PC-9 (cell line): ENCODE measurements at regions not wholly inside any gene's neighbourhood (a gene's known extent, or its start where the extent isn't known, plus 50 kb on each side); places are given as distances from the start of the nearest gene placed in this dataset.
"Not testable (repeated sequence)": the region's sequence is repeated elsewhere in the genome, so short reads cannot be mapped to it uniquely, and the experiment has no call there.

Source experiments
- EZH2 ChIP-seq: fragments of 200-600 bp; sonication (generic); IDR thresholded peaks from 2 replicates; pipeline ENCODE4 v1.8.0; 2017; ENCODE audit warnings: antibody characterized with exemption, low read depth
- TF ChIP-seq, protein P1 (sequence below): fragments of 200-600 bp; sonication (generic); conservative IDR thresholded peaks from 2 replicates; pipeline ENCODE4 v1.6.1; 2017; ENCODE audit warnings: mixed run types, antibody characterized with exemption, mild to moderate bottlenecking, moderate library complexity

DNA sequence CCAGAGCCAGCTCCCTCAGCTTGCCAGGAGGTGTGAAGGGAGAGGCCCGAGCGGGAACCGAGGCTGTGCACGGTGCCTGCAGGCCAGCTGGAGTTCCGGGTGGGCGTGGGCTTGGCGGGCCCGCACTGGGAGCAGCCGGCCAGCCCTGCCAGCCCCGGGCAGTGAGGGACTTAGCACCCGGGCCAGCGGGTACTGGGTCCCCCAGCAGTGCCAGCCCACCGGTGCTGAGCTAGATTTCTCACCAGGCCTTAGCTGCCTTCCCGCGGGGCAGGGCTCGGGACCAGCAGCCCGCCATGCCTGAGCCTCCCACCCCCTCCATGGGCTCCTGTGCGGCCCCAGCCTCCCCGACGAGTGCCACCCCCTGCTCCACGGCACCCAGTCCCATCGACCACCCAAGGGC lies 373.1 kb upstream of the TMTC1 start:
- TF ChIP-seq EZH2 = not testable (repeated sequence)
- TF ChIP-seq, protein P1, sequence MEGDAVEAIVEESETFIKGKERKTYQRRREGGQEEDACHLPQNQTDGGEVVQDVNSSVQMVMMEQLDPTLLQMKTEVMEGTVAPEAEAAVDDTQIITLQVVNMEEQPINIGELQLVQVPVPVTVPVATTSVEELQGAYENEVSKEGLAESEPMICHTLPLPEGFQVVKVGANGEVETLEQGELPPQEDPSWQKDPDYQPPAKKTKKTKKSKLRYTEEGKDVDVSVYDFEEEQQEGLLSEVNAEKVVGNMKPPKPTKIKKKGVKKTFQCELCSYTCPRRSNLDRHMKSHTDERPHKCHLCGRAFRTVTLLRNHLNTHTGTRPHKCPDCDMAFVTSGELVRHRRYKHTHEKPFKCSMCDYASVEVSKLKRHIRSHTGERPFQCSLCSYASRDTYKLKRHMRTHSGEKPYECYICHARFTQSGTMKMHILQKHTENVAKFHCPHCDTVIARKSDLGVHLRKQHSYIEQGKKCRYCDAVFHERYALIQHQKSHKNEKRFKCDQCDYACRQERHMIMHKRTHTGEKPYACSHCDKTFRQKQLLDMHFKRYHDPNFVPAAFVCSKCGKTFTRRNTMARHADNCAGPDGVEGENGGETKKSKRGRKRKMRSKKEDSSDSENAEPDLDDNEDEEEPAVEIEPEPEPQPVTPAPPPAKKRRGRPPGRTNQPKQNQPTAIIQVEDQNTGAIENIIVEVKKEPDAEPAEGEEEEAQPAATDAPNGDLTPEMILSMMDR = not testable (repeated sequence)
